ENCODE measurements at regions not wholly inside any gene's neighbourhood (a gene's known extent, or its start where the extent isn't known, plus 50 kb on each side); places are given as distances from the start of the nearest gene placed in this dataset.
"Not testable (repeated sequence)": the region's sequence is repeated elsewhere in the genome, so short reads cannot be mapped to it uniquely, and the experiment has no call there.

DNA sequence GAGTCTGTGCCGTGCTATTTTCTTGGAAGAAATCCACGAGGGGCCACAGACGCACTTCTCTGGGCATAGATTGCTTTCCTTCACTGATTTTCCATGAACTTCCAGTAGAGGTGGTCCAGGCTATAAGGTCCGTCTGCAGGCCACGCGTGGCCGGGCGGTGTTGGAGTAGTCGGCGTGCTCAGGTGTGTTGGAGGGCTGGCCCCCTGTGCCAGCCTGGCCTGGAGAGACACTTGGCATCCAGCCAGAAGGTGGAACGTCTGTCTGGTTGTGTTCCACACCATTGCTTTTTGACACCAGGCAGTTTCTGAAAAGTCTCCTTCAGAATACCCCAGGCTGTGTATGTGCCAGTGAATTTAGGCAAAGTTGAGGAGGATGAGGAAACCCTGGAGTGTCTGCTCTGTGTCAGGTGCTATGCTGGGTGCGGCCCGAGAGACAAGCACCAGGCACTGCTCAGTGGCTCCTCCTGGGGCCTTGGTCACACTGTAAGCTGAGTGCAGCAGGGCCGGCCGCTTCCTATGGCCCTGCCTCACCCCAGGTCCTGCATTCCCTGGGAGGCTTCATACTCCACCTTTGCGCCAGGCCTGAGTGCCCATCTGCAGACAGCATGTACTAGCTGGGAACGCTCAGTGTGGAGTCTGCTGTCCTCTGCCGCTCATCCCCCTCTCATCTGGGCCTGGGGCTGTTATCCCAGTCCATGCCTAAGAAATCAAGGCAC lies 52.1 kb upstream of the TAMM41 start:
- H3K4me3 ChIP-seq (ENCODE audit: control insufficient read depth, low read depth, low read length): no peak overlapping the region
- TF ChIP-seq, protein P1, sequence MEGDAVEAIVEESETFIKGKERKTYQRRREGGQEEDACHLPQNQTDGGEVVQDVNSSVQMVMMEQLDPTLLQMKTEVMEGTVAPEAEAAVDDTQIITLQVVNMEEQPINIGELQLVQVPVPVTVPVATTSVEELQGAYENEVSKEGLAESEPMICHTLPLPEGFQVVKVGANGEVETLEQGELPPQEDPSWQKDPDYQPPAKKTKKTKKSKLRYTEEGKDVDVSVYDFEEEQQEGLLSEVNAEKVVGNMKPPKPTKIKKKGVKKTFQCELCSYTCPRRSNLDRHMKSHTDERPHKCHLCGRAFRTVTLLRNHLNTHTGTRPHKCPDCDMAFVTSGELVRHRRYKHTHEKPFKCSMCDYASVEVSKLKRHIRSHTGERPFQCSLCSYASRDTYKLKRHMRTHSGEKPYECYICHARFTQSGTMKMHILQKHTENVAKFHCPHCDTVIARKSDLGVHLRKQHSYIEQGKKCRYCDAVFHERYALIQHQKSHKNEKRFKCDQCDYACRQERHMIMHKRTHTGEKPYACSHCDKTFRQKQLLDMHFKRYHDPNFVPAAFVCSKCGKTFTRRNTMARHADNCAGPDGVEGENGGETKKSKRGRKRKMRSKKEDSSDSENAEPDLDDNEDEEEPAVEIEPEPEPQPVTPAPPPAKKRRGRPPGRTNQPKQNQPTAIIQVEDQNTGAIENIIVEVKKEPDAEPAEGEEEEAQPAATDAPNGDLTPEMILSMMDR (IDR thresholded peaks at IDR 0.05; ENCODE audit: control insufficient read depth, insufficient read depth, low read depth, low read length, missing control alignments): no peak
- DNase-seq (ENCODE audit: low read depth): no peak

DNA sequence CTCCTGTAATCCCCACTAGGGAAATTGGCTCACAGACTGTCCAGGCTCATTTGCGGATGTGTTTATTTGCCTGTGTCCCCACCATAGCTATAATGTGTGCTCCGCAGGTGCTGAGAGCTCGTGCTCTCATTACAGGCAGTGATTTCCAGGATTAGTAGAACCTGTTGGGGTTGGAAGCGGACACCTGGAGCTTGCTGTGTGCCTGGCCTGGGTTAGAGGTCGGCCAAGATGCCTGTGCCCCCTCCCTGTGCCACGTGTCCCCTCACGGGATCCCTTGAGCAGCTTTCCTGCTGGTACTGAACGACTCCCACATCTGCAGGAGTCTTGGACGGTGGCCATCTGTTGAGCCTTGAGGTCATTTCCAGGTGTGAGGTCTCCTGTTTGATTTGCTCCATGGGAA lies 52.7 kb upstream of the TAMM41 start:
- not testable (repeated sequence) for DNase-seq (ENCODE audit: low read depth); H3K4me3 ChIP-seq (ENCODE audit: control insufficient read depth, low read depth, low read length)

DNA sequence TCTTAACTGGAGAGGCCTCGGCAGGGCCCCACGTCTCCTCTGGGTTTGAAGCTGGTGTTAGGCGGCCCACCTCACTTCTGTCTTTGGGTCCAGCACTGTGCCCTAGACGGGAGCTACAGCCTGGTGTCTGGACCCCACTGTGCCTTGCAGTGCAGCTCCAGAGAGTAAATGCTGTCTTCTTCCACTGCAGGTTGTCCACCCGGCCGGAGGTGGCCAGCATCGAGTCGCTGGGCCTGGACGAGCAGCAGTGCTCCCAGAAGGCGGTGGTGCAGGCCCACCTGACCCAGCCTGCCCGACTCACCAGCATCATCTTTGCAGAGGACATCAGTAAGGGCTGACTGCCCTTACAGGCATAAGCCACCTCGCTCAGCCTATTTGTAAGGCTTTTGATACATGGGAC lies 53.1 kb upstream of the TAMM41 start:
- TF ChIP-seq, protein P1 (IDR thresholded peaks at IDR 0.05; ENCODE audit: control insufficient read depth, insufficient read depth, low read depth, low read length, missing control alignments): no peak
- DNase-seq (ENCODE audit: low read depth): no peak

DNA sequence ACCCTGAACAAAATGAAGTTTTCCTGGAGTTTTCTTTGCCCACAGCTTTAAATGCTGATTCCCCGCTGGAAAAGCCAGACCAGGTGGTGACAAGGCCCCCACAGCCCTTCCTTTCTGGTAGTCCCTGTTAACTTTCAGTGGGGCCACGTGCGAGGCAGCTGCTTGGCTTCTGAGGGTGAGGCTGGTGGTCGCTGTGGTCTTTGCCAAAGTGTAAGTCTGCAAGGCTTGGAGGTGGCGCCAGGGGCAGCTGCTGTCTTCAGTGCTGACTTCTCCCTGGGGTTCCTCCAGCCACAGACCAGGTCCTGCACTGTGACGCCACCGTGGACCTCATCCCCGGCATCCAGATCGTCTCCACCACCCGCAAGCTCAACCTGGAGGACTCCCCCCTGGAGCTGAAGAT lies 54.1 kb upstream of the TAMM41 start:
- H3K4me3 ChIP-seq (ENCODE audit: control insufficient read depth, low read depth, low read length): no peak overlapping the region
- no peak for DNase-seq (ENCODE audit: low read depth)
- TF ChIP-seq, protein P1 (IDR thresholded peaks at IDR 0.05; ENCODE audit: control insufficient read depth, insufficient read depth, low read depth, low read length, missing control alignments): no peak

More for the DNA sequence above, 53.1 kb upstream of the TAMM41 start:
- no peak overlapping the region for H3K4me3 ChIP-seq (ENCODE audit: control insufficient read depth, low read depth, low read length)

DNA sequence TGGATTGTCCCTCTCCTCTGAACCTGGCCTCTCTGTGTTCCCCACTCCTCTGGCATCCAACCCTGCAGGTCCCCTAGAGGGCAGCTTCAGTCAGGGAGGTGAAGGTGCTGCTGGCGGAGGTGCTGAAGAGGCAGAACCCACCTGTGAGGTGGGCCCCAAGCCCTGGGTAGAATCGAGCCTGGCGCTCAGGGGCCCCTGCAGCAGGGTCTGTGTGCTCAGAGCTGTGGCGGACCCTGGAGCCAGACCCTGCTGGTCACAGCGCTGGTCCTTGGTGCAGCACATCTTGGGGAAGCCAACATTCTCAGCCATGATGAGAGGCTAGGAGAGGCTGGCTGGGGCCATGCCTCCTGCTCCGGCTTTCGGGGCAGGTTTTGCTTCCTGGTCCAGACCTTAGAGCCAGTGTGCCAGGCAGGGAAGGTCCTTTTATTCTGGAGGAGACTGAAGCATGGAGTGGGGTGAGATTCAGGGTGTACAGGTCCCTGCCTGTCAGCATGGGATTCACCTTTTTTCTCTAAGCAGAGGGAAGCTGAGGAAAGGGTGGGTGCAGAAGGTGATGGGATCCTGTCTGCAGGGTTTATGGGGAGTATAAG lies 54.7 kb upstream of the TAMM41 start:
- H3K4me3 ChIP-seq (ENCODE audit: control insufficient read depth, low read depth, low read length): no peak overlapping the region
- TF ChIP-seq, protein P1 (IDR thresholded peaks at IDR 0.05; ENCODE audit: control insufficient read depth, insufficient read depth, low read depth, low read length, missing control alignments): no peak
- DNase-seq (ENCODE audit: low read depth): no peak

DNA sequence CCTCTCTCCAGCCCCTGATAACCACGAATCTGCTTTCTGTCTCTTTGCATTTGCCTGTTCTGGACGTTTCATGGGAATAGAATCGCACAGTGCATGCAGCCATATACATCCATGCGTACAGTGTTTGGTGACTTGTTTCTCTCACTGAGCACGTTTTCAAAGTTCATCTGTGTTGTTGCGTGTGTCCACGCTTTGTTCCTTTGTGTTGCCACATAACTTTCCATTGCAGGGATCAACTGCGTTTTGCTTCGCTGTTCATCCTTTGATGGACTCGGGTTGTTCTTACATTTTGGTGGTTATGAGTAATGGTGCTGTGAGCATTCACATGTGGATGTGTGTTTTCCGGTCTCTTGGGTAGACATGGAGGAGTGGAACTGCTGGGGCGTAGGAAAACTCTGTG lies 56.4 kb upstream of the TAMM41 start:
- DNase-seq (ENCODE audit: low read depth): no peak

DNA sequence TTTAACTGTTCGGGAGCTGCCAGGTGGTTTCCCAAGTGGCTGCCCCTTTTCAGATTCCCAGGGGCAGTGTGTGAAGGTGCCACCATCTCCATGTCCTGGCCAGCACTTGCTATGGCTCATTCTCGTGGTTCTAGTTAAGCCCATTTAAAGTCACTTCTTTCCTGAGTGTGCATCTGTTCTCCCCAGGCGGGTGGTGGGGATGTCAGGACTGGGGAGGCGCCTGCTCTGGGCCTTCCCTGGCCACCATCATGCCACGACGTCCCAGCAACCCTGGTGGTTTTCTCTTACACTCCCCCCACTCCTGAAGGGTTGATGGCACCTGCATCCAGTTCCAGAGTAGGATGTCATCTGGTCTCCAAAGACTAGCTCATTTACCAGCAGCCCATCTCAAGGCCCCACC lies 56.8 kb upstream of the TAMM41 start:
- H3K4me3 ChIP-seq (ENCODE audit: control insufficient read depth, low read depth, low read length): no peak overlapping the region
- DNase-seq (ENCODE audit: low read depth): no peak
- TF ChIP-seq, protein P1 (IDR thresholded peaks at IDR 0.05; ENCODE audit: control insufficient read depth, insufficient read depth, low read depth, low read length, missing control alignments): no peak

More for the DNA sequence above, 56.4 kb upstream of the TAMM41 start:
- no peak overlapping the region for H3K4me3 ChIP-seq (ENCODE audit: control insufficient read depth, low read depth, low read length)
- TF ChIP-seq, protein P1 (IDR thresholded peaks at IDR 0.05; ENCODE audit: control insufficient read depth, insufficient read depth, low read depth, low read length, missing control alignments): no peak

Measured in AG09309 (cell line).